GM12892 (cell line): ENCODE measurements at regions not wholly inside any gene's neighbourhood (a gene's known extent, or its start where the extent isn't known, plus 50 kb on each side); places are given as distances from the start of the nearest gene placed in this dataset.

Experiments
- DNase-seq: peaks from one replicate; pipeline ENCODE4 v3.0.0; 2011; ENCODE audit not compliant: insufficient read length
- FAIRE-seq: peaks from 2 replicates; lab custom pipeline; 2011; peaks lifted over from hg19 to GRCh38; lab: Jason Lieb, UNC
- POLR2A ChIP-seq: IDR thresholded peaks from 2 replicates; pipeline ENCODE4 v1.6.1; 2011; ENCODE audit warnings: low read depth, low read length, control low read depth
- POLR2AphosphoS5 ChIP-seq: IDR thresholded peaks from 2 replicates; pipeline ENCODE4 v1.6.1; 2011; ENCODE audit warnings: low read depth, low read length, control low read depth
- TAF1 ChIP-seq: IDR thresholded peaks from 2 replicates; pipeline ENCODE4 v1.6.1; 2011; ENCODE audit warnings: low read depth, mild to moderate bottlenecking, control low read depth, low read length, borderline replicate concordance

- FAIRE-seq (peak; percentile 30), DNase-seq (no peak)
- TF ChIP-seq TAF1 (no peak), POLR2AphosphoS5 (no peak), POLR2A (no peak)
These were observed 50.2 kb upstream of the CCND2 start for GRCh38 chr12:4223273-4223845.

- no peak for FAIRE-seq
These were observed 52.3 kb upstream of the CCND2 start for GRCh38 chr12:4221258-4221620.

GRCh38 chr12:4220536-4221257 is 52.9 kb upstream of the CCND2 start:
- no peak for TF ChIP-seq TAF1
- TF ChIP-seq POLR2AphosphoS5 = no peak
- no peak for TF ChIP-seq POLR2A
- FAIRE-seq (no peak), DNase-seq (no peak)

More at GRCh38 chr12:4221258-4221620, 52.3 kb upstream of the CCND2 start:
- TF ChIP-seq TAF1 (no peak), POLR2A (no peak), POLR2AphosphoS5 (no peak)
- no peak for DNase-seq

GRCh38 chr12:4217091-4217490 is 56.5 kb upstream of the CCND2 start:
- FAIRE-seq = no peak

GRCh38 chr12:4216187-4216927 is 57.2 kb upstream of the CCND2 start:
- peak; percentile 24 for FAIRE-seq

More at GRCh38 chr12:4217091-4217490, 56.5 kb upstream of the CCND2 start:
- TF ChIP-seq POLR2A (no peak), POLR2AphosphoS5 (no peak), TAF1 (no peak)
- DNase-seq = no peak

GRCh38 chr12:4215229-4216186 is 58.1 kb upstream of the CCND2 start:
- FAIRE-seq (peak; percentile 96), DNase-seq (peak; percentile 50)
- TF ChIP-seq POLR2A = no peak; the same call in 1 of the 2 replicates
- TF ChIP-seq POLR2AphosphoS5 = peak; percentile 52; the same call in 1 of the 2 replicates
- no peak; the same call in 1 of the 2 replicates for TF ChIP-seq TAF1

More at GRCh38 chr12:4216187-4216927, 57.2 kb upstream of the CCND2 start:
- DNase-seq = no peak
- TF ChIP-seq TAF1 (no peak), POLR2A (no peak), POLR2AphosphoS5 (no peak)

GRCh38 chr12:4214877-4215228 is 58.7 kb upstream of the CCND2 start:
- DNase-seq (no peak), FAIRE-seq (peak; percentile 14)
- no peak for TF ChIP-seq TAF1
- no peak for TF ChIP-seq POLR2A
- no peak for TF ChIP-seq POLR2AphosphoS5

- FAIRE-seq = no peak
- TF ChIP-seq POLR2A = no peak
- DNase-seq = no peak
These were observed 60.1 kb upstream of the CCND2 start for GRCh38 chr12:4213471-4213870.

GRCh38 chr12:4212845-4213244 is 60.7 kb upstream of the CCND2 start:
- TF ChIP-seq POLR2AphosphoS5 (no peak), POLR2A (no peak), TAF1 (no peak)
- DNase-seq = no peak
- FAIRE-seq = no peak

- no peak for TF ChIP-seq POLR2A
- no peak for TF ChIP-seq POLR2AphosphoS5
- no peak for TF ChIP-seq TAF1
- FAIRE-seq (no peak), DNase-seq (no peak)
These were observed 62.2 kb upstream of the CCND2 start for GRCh38 chr12:4211372-4211771.

GRCh38 chr12:4210183-4210582 is 63.4 kb upstream of the CCND2 start:
- DNase-seq = no peak
- no peak for FAIRE-seq
- TF ChIP-seq POLR2A (no peak), TAF1 (no peak), POLR2AphosphoS5 (no peak)
